Esophagus (tissue), 2 donors: ENCODE measurements at regions not wholly inside any gene's neighbourhood (a gene's known extent, or its start where the extent isn't known, plus 50 kb on each side); places are given as distances from the start of the nearest gene placed in this dataset.

ENCODE experiments used
- H3K27ac ChIP-seq, 2 donors: one replicate each; pipeline ENCODE4 v1.5.1; 2013; ENCODE audit warnings: low read depth in 2 of 2, mild to moderate bottlenecking in 2 of 2, inconsistent platforms in 1 of 2, low read length in 1 of 2, moderate library complexity in 1 of 2
- H3K27me3 ChIP-seq, 2 donors: one replicate each; pipeline ENCODE4 v1.6.1; 2013; ENCODE audit warnings: low read length in 2 of 2, control low read depth in 1 of 2, mild to moderate bottlenecking in 1 of 2; ENCODE audit not compliant: insufficient read depth in 2 of 2, control insufficient read depth in 1 of 2
- H3K36me3 ChIP-seq, 2 donors: one replicate each; pipeline ENCODE4 v1.6.1; 2013; ENCODE audit warnings: low read length in 1 of 2; ENCODE audit not compliant: control insufficient read depth in 2 of 2, insufficient read depth in 2 of 2
- H3K4me1 ChIP-seq, 2 donors: one replicate each; pipeline ENCODE4 v1.6.1; 2013; ENCODE audit warnings: low read length in 1 of 2; ENCODE audit not compliant: control insufficient read depth in 2 of 2, insufficient read depth in 2 of 2
- H3K4me3 ChIP-seq, 2 donors: one replicate each; pipeline ENCODE4 v1.5.1; 2013; ENCODE audit warnings: low read length in 2 of 2, mild to moderate bottlenecking in 2 of 2, low read depth in 1 of 2, moderate library complexity in 1 of 2
- H3K9me3 ChIP-seq, 2 donors: one replicate each; pipeline ENCODE4 v1.6.1; 2013; ENCODE audit warnings: mild to moderate bottlenecking in 2 of 2, low read depth in 1 of 2, low read length in 1 of 2, moderate library complexity in 1 of 2; ENCODE audit not compliant: control insufficient read depth in 2 of 2, insufficient read depth in 1 of 2
- WGBS, 2 donors: extraction: QIAGEN DNeasy Blood & Tissue Kit; methylation state at CpG; one replicate each; pipeline ENCODE4 v1.1.7; 2013; 5-methylcytosine and 5-hydroxymethylcytosine counted together
- donor health status: healthy with polysubstance abuse.
- donor health status: Bipolar disorder and iron deficiency.

DNA sequence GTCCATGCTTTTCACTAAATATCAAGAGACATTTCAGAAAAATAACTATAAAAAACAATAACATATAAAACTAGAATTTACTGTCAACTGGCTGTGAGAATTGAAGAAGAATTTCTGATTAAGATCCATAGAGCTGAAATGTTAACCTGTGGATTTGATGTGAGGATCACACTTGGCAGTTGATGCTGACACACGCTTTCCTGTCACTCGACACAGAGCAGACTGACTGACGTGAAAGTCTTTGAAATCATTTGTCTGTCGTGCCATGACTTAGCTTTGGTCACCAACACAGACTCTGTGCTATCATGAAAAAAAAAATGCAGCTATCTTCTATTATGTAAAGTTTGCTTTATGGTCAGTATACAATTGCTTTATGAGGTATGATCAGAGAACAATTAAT is 706.0 kb upstream of the ZP4 start:
- 85% methylated on average over 4 of the region's 4 CpGs for WGBS, 2 donors
- Histone ChIP-seq H3K27me3 (no peaks in the 10 kb centered on the region), H3K4me1 (no peaks in the 10 kb centered on the region), H3K27ac (no peak overlapping the region), H3K9me3 (no peaks in the 10 kb centered on the region), H3K36me3 (no peaks in the 10 kb centered on the region), H3K4me3 (no peak overlapping the region)

DNA sequence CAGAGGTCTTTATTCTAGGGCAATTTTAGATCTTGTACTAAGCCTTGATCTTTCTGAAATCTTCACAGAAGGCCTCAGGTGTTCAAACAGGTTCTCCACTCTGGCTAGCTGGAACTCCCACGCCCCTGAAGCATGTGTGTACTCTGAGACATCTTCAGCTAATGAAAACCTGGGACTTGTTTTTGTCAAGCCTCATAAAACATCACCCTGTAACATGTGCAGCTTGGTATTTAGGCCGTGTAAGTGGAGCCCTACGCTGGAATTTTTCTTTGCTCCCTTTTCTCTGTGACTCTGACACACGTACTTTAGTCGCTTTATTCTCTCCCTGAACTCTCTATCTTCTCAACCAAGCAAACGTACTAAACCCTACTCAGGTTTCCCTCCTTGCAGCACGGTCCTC is 701.9 kb upstream of the ZP4 start:
- WGBS, 2 donors, result 74 to 76% methylated on average over 7 of the region's 7 CpGs
- Histone ChIP-seq H3K27ac (no peak overlapping the region), H3K9me3 (no peaks in the 10 kb centered on the region), H3K4me3 (no peak overlapping the region), H3K4me1 (no peaks in the 10 kb centered on the region), H3K36me3 (no peaks in the 10 kb centered on the region), H3K27me3 (no peaks in the 10 kb centered on the region)

DNA sequence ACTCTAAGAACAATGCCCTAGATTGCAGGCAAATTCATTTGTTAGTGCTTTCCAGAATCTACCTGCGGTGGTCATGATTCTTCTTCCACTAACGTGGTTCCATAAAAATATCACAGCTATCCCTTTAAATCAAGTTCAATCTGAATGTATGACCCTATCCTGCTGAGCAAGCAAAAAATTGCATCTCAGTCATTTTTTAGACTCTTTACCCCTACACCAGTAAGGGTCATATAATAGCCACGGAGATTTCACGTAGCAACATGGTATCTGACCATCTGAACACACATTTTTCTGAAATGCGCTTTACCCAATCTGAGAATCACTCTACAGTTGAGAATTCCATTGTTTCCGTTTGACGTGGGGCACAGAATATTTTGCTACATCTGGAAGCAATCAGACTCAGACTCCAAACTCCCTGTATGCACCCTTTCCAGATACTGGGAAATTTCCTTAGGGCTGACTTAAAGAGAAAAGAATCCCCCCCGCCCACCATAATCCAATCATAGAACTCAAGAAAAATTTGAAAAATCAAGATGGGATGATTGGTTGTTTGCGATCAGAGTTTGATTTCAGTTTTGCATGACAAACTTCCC is 699.2 kb upstream of the ZP4 start:
- Histone ChIP-seq H3K36me3 (no peaks in the 10 kb centered on the region), H3K4me1 (no peaks in the 10 kb centered on the region), H3K4me3 (no peak overlapping the region), H3K27ac (no peak overlapping the region), H3K9me3 (no peaks in the 10 kb centered on the region), H3K27me3 (no peaks in the 10 kb centered on the region)
- WGBS, 2 donors, result 84 to 87% methylated on average over 9 of the region's 9 CpGs

DNA sequence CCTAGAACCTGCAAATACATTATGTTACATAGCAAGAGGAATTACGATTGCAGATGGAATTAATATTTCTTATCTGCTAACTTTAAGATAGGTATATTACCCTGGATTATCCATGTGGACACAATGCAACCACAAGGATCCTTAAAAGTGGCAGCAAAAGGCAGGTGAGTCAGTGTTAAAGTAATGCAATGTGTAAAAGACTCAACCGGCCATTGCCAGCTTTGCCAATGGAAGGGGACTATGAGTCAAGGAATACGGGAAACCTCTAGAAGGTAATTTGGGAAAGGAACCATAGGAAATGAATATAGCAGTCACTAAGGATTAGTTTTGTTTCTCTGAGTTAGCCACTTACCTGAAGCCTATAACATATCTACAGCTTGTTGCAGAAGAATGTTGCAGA is 692.1 kb upstream of the ZP4 start:
- Histone ChIP-seq H3K9me3 (no peaks in the 10 kb centered on the region), H3K27me3 (no peaks in the 10 kb centered on the region), H3K4me1 (no peaks in the 10 kb centered on the region), H3K36me3 (no peaks in the 10 kb centered on the region), H3K27ac (no peak overlapping the region), H3K4me3 (no peak overlapping the region)
- 84 to 85% methylated on average over 3 of the region's 3 CpGs for WGBS, 2 donors

DNA sequence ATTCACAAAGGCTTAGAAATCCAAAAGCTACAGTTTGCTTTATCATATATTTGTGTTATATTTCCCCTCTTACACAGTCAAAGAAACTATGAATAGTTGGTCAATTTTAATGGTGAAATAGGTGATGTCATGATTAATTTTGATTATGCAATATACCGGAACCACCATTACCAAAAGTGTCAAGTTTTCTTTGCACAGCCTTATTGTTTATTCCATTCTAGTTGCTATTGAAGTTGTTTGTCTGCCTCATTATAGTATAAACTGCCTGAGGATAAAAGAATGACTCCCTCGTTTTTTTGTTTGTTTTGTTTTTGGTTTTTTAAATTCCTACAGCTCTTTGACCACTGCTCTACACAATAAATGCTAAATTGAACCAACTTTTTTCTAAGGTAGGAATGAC is 690.6 kb upstream of the ZP4 start:
- H3K36me3 ChIP-seq, result no peaks in the 10 kb centered on the region
- no peak overlapping the region for H3K27ac ChIP-seq
- H3K9me3 ChIP-seq, result no peaks in the 10 kb centered on the region
- 47 to 51% methylated on average over 2 of the region's 2 CpGs for WGBS, 2 donors
- H3K4me3 ChIP-seq, result no peak overlapping the region
- no peaks in the 10 kb centered on the region for H3K4me1 ChIP-seq
- no peaks in the 10 kb centered on the region for H3K27me3 ChIP-seq

DNA sequence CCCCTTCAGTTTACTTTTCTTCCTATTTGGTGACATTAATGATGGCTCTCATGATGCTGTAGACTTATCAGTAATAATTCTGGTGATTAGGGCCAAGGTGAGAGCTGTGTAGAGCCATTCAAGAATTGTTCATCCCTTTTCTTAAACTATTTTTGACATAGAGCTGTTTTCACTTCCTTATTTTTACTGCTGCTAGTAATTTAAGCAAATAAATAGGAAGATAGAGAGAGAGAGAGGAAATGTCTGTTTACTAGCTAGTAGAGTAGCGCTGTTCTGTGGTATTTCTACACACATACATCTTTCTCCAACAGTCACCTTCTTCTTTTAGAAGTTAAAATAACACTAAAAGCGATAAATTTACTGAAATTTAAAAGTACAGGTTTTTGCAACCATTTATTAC is 678.0 kb upstream of the ZP4 start:
- no peaks in the 10 kb centered on the region for H3K27me3 ChIP-seq
- H3K36me3 ChIP-seq, result no peaks in the 10 kb centered on the region
- no peaks in the 10 kb centered on the region for H3K4me1 ChIP-seq
- H3K4me3 ChIP-seq, result no peak overlapping the region
- H3K9me3 ChIP-seq, result no peaks in the 10 kb centered on the region
- WGBS, 2 donors, result 79 to 82% methylated on average over 2 of the region's 2 CpGs
- H3K27ac ChIP-seq, result no peak overlapping the region

DNA sequence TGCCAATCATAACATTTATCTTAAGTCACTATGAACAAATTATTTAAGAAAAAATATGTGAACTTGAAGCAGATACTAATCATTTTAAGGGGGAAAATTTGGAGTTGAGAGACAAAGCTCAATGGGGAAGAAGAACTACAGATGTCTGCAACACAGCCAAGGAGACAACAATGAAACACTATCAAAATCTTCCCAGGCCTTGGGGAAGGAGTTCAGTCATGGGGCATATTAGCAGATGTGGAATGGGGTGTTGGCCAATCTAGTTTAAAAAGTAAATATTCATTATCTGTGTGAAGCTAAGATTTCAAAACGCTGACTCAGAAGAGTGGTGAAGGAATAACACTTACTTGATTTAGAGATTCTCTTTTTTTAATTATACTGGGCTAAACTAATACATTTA is 671.6 kb upstream of the ZP4 start:
- no peaks in the 10 kb centered on the region for H3K9me3 ChIP-seq
- H3K4me1 ChIP-seq, result no peaks in the 10 kb centered on the region
- no peak overlapping the region for H3K4me3 ChIP-seq
- H3K36me3 ChIP-seq, result no peaks in the 10 kb centered on the region
- H3K27me3 ChIP-seq, result no peaks in the 10 kb centered on the region
- no peak overlapping the region for H3K27ac ChIP-seq
- WGBS, 2 donors, result 35 to 39% methylated on average over 1 of the region's 1 CpG

DNA sequence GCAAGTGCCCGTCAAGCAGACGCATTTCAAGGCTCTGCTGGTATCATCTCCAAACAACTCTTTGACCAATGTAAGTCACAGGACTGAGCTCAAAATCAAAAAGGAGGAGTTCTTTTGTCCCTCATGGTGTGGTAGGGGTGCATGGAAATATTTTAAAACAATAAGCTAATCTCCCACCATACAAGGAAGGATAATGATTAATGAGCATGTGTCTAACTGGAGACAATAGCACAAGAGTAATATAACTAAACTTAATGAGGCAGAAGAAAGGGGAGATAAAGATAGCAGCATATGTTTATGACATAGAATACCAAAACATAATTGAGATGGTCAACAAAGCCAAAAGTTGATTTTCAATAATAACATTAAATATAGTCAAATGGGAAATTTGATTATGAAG is 668.0 kb upstream of the ZP4 start:
- H3K27ac ChIP-seq, result no peak overlapping the region
- H3K4me1 ChIP-seq, result no peaks in the 10 kb centered on the region
- no peaks in the 10 kb centered on the region for H3K36me3 ChIP-seq
- H3K9me3 ChIP-seq, result no peaks in the 10 kb centered on the region
- 93 to 95% methylated on average over 2 of the region's 2 CpGs for WGBS, 2 donors
- no peak overlapping the region for H3K4me3 ChIP-seq
- H3K27me3 ChIP-seq, result no peaks in the 10 kb centered on the region

DNA sequence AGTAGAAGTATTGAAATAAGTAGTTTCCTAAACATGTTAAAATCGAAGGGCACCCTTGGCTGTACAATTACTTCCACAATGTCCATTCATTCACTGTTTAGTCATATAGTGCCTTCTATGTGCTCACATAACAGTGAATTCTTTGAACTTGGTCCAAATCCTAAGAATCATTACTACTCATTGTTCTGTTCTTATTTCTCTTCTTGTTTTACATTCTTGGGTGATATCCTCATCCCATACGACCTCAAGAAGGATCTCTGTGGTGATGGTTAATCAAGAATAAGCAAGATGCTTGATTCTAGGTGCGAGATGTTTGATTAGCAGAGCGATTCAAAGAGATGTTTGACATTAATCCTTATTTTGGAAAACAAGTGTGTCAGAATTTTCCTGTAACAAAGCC is 667.4 kb upstream of the ZP4 start:
- 65 to 69% methylated on average over 4 of the region's 4 CpGs for WGBS, 2 donors
- Histone ChIP-seq H3K27ac (no peak overlapping the region), H3K9me3 (no peaks in the 10 kb centered on the region), H3K27me3 (no peaks in the 10 kb centered on the region), H3K4me3 (no peak overlapping the region), H3K36me3 (no peaks in the 10 kb centered on the region), H3K4me1 (no peaks in the 10 kb centered on the region)

DNA sequence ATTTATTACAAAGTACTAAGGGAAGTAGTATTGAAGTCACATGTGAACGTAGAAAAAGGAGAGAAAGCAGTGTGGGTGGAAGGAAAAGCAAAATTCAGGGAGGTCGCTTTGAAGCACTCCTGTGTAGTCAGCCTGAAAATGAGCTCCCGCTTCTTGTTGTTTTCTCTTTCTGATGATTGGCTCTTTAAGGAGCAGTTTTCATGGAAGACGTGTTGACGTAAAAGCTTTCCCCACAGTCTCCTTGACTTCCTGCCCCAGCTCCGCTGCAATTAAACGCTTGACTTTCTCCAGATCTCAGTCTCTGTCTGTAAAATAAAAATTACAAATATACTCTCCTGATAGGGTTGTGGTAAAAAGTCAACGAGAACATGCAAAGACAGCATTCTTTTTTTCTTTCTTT is 661.5 kb upstream of the ZP4 start:
- H3K27ac ChIP-seq, result no peak overlapping the region
- H3K4me3 ChIP-seq, result no peak overlapping the region
- no peaks in the 10 kb centered on the region for H3K4me1 ChIP-seq
- H3K27me3 ChIP-seq, result no peaks in the 10 kb centered on the region
- H3K36me3 ChIP-seq, result no peaks in the 10 kb centered on the region
- no peaks in the 10 kb centered on the region for H3K9me3 ChIP-seq
- 82 to 88% methylated on average over 8 of the region's 8 CpGs for WGBS, 2 donors
